Testis (tissue), 2 donors: ENCODE measurements at regions not wholly inside any gene's neighbourhood (a gene's known extent, or its start where the extent isn't known, plus 50 kb on each side); places are given as distances from the start of the nearest gene placed in this dataset.

Source experiments
- DNase-seq: peaks from one replicate; pipeline ENCODE4 v3.0.0-alpha.2; 2019
- H3K27ac ChIP-seq, 2 donors: fragments of 200-600 bp; sonication (generic); one replicate each; pipeline ENCODE4 v1.5.1; 2019
- H3K27me3 ChIP-seq: fragments of 200-600 bp; sonication (generic); one replicate; pipeline ENCODE4 v1.5.1; 2019
- H3K36me3 ChIP-seq: fragments of 200-600 bp; sonication (generic); one replicate; pipeline ENCODE4 v1.5.1; 2017; ENCODE audit warnings: low read depth; ENCODE audit errors: missing control alignments
- H3K4me1 ChIP-seq: fragments of 200-600 bp; sonication (generic); one replicate; pipeline ENCODE4 v1.5.1; 2019
- H3K4me3 ChIP-seq, 2 donors: fragments of 200-600 bp; sonication (generic); one replicate each; pipeline ENCODE4 v1.5.1; 2017 to 2019
- H3K9me3 ChIP-seq: fragments of 200-600 bp; sonication (generic); one replicate; pipeline ENCODE4 v1.5.1; 2017
- POLR2A ChIP-seq: fragments of 450-650 bp; IDR thresholded peaks from one replicate; pipeline ENCODE4 v1.6.1; 2017; ENCODE audit warnings: antibody characterized with exemption, mild to moderate bottlenecking, moderate library complexity
- WGBS, 2 donors: methylation state at CpG; one replicate each; pipeline ENCODE4 v1.1.5; 2018; 5-methylcytosine and 5-hydroxymethylcytosine counted together
- intact Hi-C: fragments of 100-400 bp; cut with DNase I; formaldehyde crosslinking; loops from one replicate; pipeline ENCODE4 v1.15.1; 2023; ENCODE audit warnings: low total_unique reads
- TF ChIP-seq, protein P1 (sequence below), 3 experiments: fragments of 450-650 bp in 2 of 3; fragments of 200-600 bp in 1 of 3; sonication (generic) in 1 of 3; IDR thresholded peaks; one replicate each; pipeline ENCODE4 v1.5.1; 2016 to 2019; ENCODE audit warnings: antibody characterized with exemption in 3 of 3, mild to moderate bottlenecking in 2 of 3, moderate library complexity in 1 of 3

DNA sequence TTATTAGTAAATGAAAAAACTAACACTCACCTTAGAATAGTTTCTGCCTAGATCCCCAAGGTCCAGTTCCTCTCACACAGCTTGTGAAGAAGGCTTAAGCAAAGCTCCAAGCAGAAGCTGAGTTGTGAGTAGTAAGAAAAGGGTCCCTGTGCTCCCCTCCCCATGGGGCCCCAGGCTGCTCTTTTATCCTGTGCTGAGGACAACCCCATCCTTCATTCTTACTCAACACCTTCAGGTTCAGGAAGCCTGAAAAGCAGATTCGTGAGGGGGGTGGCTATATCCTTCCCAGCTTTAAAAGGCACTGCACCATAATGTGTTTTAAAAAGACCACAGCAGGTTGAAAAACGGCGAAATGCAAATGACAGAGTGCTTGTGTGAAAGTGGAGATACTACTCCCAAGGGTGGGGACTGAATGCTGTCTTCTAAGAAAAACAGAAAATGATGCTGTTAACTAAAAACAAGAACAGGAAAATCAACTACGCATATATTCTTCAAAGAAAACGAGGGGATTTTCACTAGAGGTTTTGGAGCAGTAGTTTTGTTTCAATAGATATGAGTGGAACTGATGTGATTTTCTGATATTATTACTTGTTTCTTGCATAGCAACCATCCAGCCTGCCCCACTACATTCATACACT is 182.7 kb downstream of the KTN1 start:
- Histone ChIP-seq H3K9me3 (no peaks in the 10 kb centered on the region), H3K4me1 (no peaks in the 10 kb centered on the region), H3K36me3 (no peaks in the 10 kb centered on the region), H3K27me3 (no peaks in the 10 kb centered on the region), H3K4me3 (no peak overlapping the region), H3K27ac (no peak overlapping the region)
- TF ChIP-seq POLR2A = no peak
- TF ChIP-seq, protein P1, sequence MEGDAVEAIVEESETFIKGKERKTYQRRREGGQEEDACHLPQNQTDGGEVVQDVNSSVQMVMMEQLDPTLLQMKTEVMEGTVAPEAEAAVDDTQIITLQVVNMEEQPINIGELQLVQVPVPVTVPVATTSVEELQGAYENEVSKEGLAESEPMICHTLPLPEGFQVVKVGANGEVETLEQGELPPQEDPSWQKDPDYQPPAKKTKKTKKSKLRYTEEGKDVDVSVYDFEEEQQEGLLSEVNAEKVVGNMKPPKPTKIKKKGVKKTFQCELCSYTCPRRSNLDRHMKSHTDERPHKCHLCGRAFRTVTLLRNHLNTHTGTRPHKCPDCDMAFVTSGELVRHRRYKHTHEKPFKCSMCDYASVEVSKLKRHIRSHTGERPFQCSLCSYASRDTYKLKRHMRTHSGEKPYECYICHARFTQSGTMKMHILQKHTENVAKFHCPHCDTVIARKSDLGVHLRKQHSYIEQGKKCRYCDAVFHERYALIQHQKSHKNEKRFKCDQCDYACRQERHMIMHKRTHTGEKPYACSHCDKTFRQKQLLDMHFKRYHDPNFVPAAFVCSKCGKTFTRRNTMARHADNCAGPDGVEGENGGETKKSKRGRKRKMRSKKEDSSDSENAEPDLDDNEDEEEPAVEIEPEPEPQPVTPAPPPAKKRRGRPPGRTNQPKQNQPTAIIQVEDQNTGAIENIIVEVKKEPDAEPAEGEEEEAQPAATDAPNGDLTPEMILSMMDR (IDR thresholded peaks at IDR 0.05) = no peak
- 75 to 81% methylated on average over 5 of the region's 5 CpGs for WGBS, 2 donors
- intact Hi-C loops = no loop called here
- DNase-seq = no peak

DNA sequence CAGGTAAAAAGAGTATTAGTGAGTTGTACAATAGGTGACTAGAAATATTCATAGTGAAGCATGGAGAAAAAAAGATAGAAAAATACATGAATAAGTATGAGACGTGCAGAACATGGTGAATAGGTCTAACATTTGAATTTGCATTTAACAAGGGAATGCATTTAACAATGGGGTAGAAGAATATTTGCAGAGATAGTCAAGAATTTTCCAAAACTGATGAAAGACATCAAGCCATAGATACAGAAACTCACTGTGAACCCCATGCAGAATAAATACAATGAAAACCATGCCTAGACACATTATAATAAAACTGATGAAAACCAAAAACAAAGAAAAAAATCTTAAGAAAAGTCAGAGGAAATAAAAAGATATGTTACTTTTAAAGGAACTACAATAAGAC is 184.8 kb downstream of the KTN1 start:
- Histone ChIP-seq H3K4me1 (no peaks in the 10 kb centered on the region), H3K4me3 (no peak overlapping the region), H3K27me3 (no peaks in the 10 kb centered on the region), H3K36me3 (no peaks in the 10 kb centered on the region), H3K9me3 (no peaks in the 10 kb centered on the region), H3K27ac (no peak overlapping the region)
- WGBS, 2 donors = 87 to 90% methylated on average over 1 of the region's 1 CpG
- TF ChIP-seq, protein P1 (IDR thresholded peaks at IDR 0.05) = no peak
- no peak for TF ChIP-seq POLR2A
- DNase-seq = no peak
- intact Hi-C loops = no loop called here

DNA sequence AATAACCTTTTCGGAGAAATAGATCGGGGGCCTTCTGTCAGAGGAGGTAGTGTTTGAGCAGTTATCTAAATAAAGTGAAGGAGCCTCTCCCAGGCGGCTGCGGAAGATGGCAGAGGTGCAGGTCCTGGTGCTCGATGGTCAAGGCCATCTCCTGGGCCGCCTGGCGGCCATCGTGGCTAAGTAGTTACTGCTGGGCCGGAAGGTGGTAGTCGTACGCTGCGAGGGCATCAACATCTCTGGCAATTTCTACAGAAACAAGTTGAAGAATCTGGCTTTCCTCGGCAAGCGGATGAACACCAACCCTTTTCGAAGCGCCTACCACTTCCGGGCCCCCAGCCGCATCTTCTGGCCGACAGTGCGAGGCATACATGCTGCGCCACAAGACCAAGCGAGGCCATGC is 186.1 kb downstream of the KTN1 start:
- WGBS, 2 donors = 73 to 80% methylated on average over 21 to 22 of the region's 22 CpGs

DNA sequence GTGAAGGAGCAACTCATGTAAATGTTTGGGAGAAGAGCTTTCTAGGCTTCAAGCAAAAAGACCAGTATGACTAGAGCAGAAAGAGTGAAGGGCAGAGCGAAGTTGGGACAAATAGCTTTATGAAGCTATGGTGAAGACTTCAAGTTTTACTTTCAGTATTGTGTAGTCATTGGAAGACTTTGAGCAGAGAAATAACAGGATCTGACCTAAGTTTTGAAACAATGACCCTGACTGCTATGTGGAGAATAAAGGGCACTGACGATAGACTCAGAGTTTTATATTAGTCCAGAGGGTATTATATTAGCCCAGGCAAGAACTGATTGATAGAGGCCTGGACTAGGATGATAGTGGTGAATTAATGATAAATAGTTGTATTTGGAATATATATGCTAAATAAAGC is 187.3 kb downstream of the KTN1 start:
- WGBS, 2 donors = 69 to 75% methylated on average over 2 of the region's 2 CpGs
- no peaks in the 10 kb centered on the region for H3K27me3 ChIP-seq
- H3K36me3 ChIP-seq = no peaks in the 10 kb centered on the region
- H3K4me3 ChIP-seq = no peak overlapping the region
- no peak overlapping the region for H3K27ac ChIP-seq
- intact Hi-C loops = no loop called here
- no peaks in the 10 kb centered on the region for H3K9me3 ChIP-seq
- no peak for TF ChIP-seq POLR2A
- TF ChIP-seq, protein P1 (IDR thresholded peaks at IDR 0.05) = no peak
- no peak for DNase-seq
- peaks cover 2% of the 10 kb centered on the region for H3K4me1 ChIP-seq

More for the DNA sequence above, 186.1 kb downstream of the KTN1 start:
- H3K36me3 ChIP-seq = no peaks in the 10 kb centered on the region
- H3K4me3 ChIP-seq = peak overlapping the region in 1 of 2 donors; percentile 43
- DNase-seq = peak; percentile 17
- no peak overlapping the region for H3K27ac ChIP-seq
- H3K9me3 ChIP-seq = no peaks in the 10 kb centered on the region
- no peak for TF ChIP-seq POLR2A
- TF ChIP-seq, protein P1 (IDR thresholded peaks at IDR 0.05) = no peak
- no peaks in the 10 kb centered on the region for H3K27me3 ChIP-seq
- H3K4me1 ChIP-seq = peaks cover 2% of the 10 kb centered on the region
- intact Hi-C loops = no loop called here

DNA sequence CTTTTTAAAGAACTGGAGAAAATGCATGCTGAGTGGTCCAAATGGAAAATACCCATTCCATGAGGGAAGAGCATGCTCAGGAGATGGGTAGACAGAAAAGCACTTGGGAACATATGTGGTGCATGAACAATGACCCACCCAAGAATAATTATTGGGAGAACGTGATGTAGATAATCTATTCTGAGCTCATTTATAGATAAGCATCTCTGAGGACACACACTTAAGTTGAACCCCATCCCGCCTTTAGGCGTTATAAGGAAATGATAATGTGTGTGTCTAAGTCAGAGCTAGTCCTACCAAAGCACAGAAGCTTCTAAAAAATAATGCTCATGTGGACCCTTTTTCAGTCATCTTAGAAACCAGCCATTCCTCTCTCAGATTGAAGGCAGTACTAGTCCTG is 189.9 kb downstream of the KTN1 start:
- Histone ChIP-seq H3K4me1 (peaks cover 6% of the 10 kb centered on the region), H3K27ac (no peak overlapping the region), H3K4me3 (no peak overlapping the region), H3K9me3 (no peaks in the 10 kb centered on the region), H3K36me3 (no peaks in the 10 kb centered on the region), H3K27me3 (no peaks in the 10 kb centered on the region)
- no peak for DNase-seq
- intact Hi-C loops = no loop called here
- 87 to 92% methylated on average over 3 of the region's 3 CpGs for WGBS, 2 donors
- no peak for TF ChIP-seq POLR2A
- TF ChIP-seq, protein P1 (IDR thresholded peaks at IDR 0.05) = no peak
